ENCODE measurements at regions not wholly inside any gene's neighbourhood (a gene's known extent, or its start where the extent isn't known, plus 50 kb on each side); places are given as distances from the start of the nearest gene placed in this dataset.

- TF ChIP-seq CTCF (IDR thresholded peaks at IDR 0.05) (no peak), POLR2A (IDR thresholded peaks at IDR 0.05) (no peak)
Measured at GRCh38 chr9:27752069-27752468, 178.8 kb upstream of the C9orf72 start.

Measured in lower leg skin (tissue), 3 donors.